Esophagus muscularis mucosa (tissue), 4 donors: ENCODE measurements at regions not wholly inside any gene's neighbourhood (a gene's known extent, or its start where the extent isn't known, plus 50 kb on each side); places are given as distances from the start of the nearest gene placed in this dataset.

Experiments
- EP300 ChIP-seq: sonication (generic); formaldehyde crosslinking; IDR thresholded peaks from one replicate; pipeline ENCODE4 v1.6.1; 2017; ENCODE audit warnings: antibody characterized with exemption
- POLR2A ChIP-seq: fragments of 450-650 bp; IDR thresholded peaks from one replicate; pipeline ENCODE4 v1.6.1; 2017; ENCODE audit warnings: antibody characterized with exemption, moderate library complexity, mild to moderate bottlenecking, low read depth
- POLR2AphosphoS5 ChIP-seq, 2 donors: sonication (generic); formaldehyde crosslinking; IDR thresholded peaks; one replicate each; pipeline ENCODE4 v1.6.1; 2017; ENCODE audit warnings: antibody characterized with exemption in 2 of 2
- TF ChIP-seq, protein P1 (sequence below), 3 experiments: fragments of 200-600 bp in 2 of 3; fragments of 450-650 bp in 1 of 3; sonication (generic) in 2 of 3; IDR thresholded peaks; one replicate each; pipeline ENCODE4 v1.5.1; 2017 to 2019; ENCODE audit warnings: antibody characterized with exemption in 3 of 3, mild to moderate bottlenecking in 2 of 3, moderate library complexity in 1 of 3

DNA sequence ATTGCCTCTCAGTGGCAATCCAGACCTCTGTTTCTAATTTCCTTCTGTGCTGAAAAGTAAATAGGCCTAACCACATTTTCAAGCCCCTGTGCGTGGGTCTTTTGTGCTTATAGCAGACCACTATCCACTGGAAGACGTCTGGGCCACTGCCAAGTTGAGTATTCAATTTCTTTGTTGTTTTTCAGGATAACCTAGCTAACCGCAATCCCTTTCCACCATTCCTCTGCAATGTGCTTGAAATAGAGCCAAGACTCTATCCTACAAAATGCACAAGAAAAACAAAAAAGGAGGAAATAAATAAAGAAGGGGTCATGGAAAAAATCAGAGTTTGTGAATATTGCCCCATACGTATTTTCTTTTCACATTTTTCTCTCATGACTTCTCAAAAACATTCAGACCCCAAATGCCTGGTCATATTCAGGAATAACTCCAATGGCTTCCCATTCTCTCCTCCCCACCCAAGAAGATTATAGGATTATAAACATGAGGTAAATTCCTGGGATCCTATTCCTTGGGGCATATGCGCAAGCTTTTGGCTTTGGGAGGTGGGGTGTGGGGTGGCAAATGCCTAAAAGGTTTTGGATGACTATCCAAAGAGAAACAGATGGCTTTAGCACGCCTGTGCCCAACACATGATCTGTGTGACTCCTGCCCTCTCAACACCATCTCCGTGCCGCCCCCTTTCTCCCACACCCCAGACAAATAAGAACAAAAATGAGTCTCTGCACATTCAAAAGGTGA, 217.9 kb upstream of the THBS1 start:
- TF ChIP-seq, protein P1, sequence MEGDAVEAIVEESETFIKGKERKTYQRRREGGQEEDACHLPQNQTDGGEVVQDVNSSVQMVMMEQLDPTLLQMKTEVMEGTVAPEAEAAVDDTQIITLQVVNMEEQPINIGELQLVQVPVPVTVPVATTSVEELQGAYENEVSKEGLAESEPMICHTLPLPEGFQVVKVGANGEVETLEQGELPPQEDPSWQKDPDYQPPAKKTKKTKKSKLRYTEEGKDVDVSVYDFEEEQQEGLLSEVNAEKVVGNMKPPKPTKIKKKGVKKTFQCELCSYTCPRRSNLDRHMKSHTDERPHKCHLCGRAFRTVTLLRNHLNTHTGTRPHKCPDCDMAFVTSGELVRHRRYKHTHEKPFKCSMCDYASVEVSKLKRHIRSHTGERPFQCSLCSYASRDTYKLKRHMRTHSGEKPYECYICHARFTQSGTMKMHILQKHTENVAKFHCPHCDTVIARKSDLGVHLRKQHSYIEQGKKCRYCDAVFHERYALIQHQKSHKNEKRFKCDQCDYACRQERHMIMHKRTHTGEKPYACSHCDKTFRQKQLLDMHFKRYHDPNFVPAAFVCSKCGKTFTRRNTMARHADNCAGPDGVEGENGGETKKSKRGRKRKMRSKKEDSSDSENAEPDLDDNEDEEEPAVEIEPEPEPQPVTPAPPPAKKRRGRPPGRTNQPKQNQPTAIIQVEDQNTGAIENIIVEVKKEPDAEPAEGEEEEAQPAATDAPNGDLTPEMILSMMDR (IDR thresholded peaks at IDR 0.05), result no peak
- no peak for TF ChIP-seq POLR2AphosphoS5 (IDR thresholded peaks at IDR 0.05)
- no peak for TF ChIP-seq POLR2A
- TF ChIP-seq EP300, result no peak
